H1 (cell line): ENCODE measurements at regions not wholly inside any gene's neighbourhood (a gene's known extent, or its start where the extent isn't known, plus 50 kb on each side); places are given as distances from the start of the nearest gene placed in this dataset.

ENCODE experiments used
- CTCF ChIA-PET: fragments of 300-600 bp; sonication (Branson Sonifier 250); formaldehyde crosslinking; loops from one replicate; lab custom pipeline; 2021; ENCODE audit not compliant: partially characterized antibody; lab: Charles Lee
- POLR2A ChIA-PET: fragments of 300-600 bp; sonication (Branson Sonifier 250); formaldehyde crosslinking; loops from one replicate; lab custom pipeline; 2021; ENCODE audit warnings: inconsistent platforms; ENCODE audit not compliant: partially characterized antibody; lab: Charles Lee
- DNase-seq, 2 experiments: peaks; one replicate each; pipeline versions ENCODE4 v3.0.0 to v3.0.0-alpha.2; 2010 to 2022; ENCODE audit warnings: low spot score in 2 of 2, low read depth in 1 of 2, mixed read lengths in 1 of 2
- FAIRE-seq: peaks from 2 replicates; lab custom pipeline; 2011; peaks lifted over from hg19 to GRCh38; lab: Jason Lieb, UNC
- H2AFZ ChIP-seq: 2 replicates; pipeline ENCODE4 v1.8.1; 2012; ENCODE audit warnings: low read length, inconsistent platforms
- H2AK5ac ChIP-seq: 2 replicates; pipeline ENCODE4 v1.6.1; 2013; ENCODE audit warnings: low read depth, low read length
- H2BK120ac ChIP-seq: replicated peaks from 2 replicates; pipeline ENCODE3; 2013; ENCODE audit warnings: low read depth, low read length, inconsistent platforms
- H2BK12ac ChIP-seq: 2 replicates; pipeline ENCODE4 v1.6.1; 2013; ENCODE audit warnings: low read depth, low read length
- H2BK15ac ChIP-seq: 2 replicates; pipeline ENCODE4 v1.6.1; 2013; ENCODE audit warnings: low read length
- H2BK20ac ChIP-seq: 2 replicates; pipeline ENCODE4 v1.6.1; 2013; ENCODE audit warnings: low read length
- H2BK5ac ChIP-seq: 2 replicates; pipeline ENCODE4 v1.6.1; 2013; ENCODE audit warnings: low read depth, low read length
- H3K14ac ChIP-seq: 2 replicates; pipeline ENCODE4 v1.6.1; 2013; ENCODE audit warnings: inconsistent platforms; ENCODE audit not compliant: insufficient read length
- H3K18ac ChIP-seq: 2 replicates; pipeline ENCODE4 v1.6.1; 2013; ENCODE audit warnings: low read length; ENCODE audit errors: extremely low read depth
- H3K23ac ChIP-seq: 2 replicates; pipeline ENCODE4 v1.6.1; 2013; ENCODE audit warnings: inconsistent platforms; ENCODE audit not compliant: insufficient read length
- H3K23me2 ChIP-seq: 2 replicates; pipeline ENCODE4 v1.6.1; 2013; ENCODE audit warnings: low read depth, low read length
- H3K27ac ChIP-seq: 2 replicates; pipeline ENCODE4 v1.6.1; 2011; ENCODE audit warnings: low read depth, low read length, inconsistent platforms
- H3K27me3 ChIP-seq, 4 experiments: replicated peaks in 1 of 4; 1 replicate in 1 of 4; 2 replicates in 3 of 4; pipeline versions ENCODE4 v1.6.1 to v1.8.1; 2011 to 2013; ENCODE audit warnings: low read length in 3 of 4, mild to moderate bottlenecking in 3 of 4, inconsistent platforms in 2 of 4, mixed read lengths in 2 of 4, moderate library complexity in 1 of 4; ENCODE audit not compliant: control insufficient read depth in 3 of 4, insufficient read depth in 3 of 4; ENCODE audit errors: extremely low read depth in 1 of 4
- H3K36me3 ChIP-seq, 4 experiments: 2 replicates each; pipeline versions ENCODE4 v1.6.1 to v1.8.1; 2011 to 2013; ENCODE audit warnings: mild to moderate bottlenecking in 4 of 4, low read length in 3 of 4, moderate library complexity in 2 of 4, control low read depth in 1 of 4, inconsistent platforms in 1 of 4; ENCODE audit not compliant: insufficient read depth in 4 of 4, control insufficient read depth in 2 of 4
- H3K4ac ChIP-seq: replicated peaks from 2 replicates; pipeline ENCODE3; 2013; ENCODE audit warnings: low read length, low read depth, mixed read lengths, inconsistent platforms; ENCODE audit not compliant: insufficient read length
- H3K4me1 ChIP-seq, 4 experiments: replicated peaks in 1 of 4; 1 replicate in 1 of 4; 2 replicates in 3 of 4; pipeline versions ENCODE4 v1.6.1 to v1.8.1; 2011 to 2013; ENCODE audit warnings: low read length in 3 of 4, inconsistent platforms in 2 of 4, mixed read lengths in 1 of 4; ENCODE audit not compliant: insufficient read depth in 4 of 4, control insufficient read depth in 3 of 4
- H3K4me2 ChIP-seq, 2 experiments: 2 replicates each; pipeline versions ENCODE4 v1.6.1 to v1.8.1; 2011 to 2013; ENCODE audit warnings: low read depth in 2 of 2, low read length in 2 of 2, control low read depth in 1 of 2, inconsistent platforms in 1 of 2, mild to moderate bottlenecking in 1 of 2; ENCODE audit not compliant: insufficient read depth in 1 of 2
- H3K4me3 ChIP-seq, 4 experiments: fragments of 200-600, 300-600 bp in 1 of 4; sonication (generic), shearing (Covaris generic), sonication (Bioruptor Twin) in 1 of 4; 2 replicates each; pipeline versions ENCODE4 v1.5.1 to v1.8.1; 2011 to 2016; ENCODE audit warnings: low read length in 4 of 4, low read depth in 3 of 4, control low read depth in 2 of 4, inconsistent platforms in 2 of 4, mild to moderate bottlenecking in 2 of 4, mixed read lengths in 1 of 4, moderate library complexity in 1 of 4; ENCODE audit not compliant: insufficient read depth in 2 of 4; ENCODE audit errors: extremely low read depth in 1 of 4
- H3K56ac ChIP-seq: replicated peaks from 2 replicates; pipeline ENCODE3; 2013; ENCODE audit warnings: low read depth, mild to moderate bottlenecking, mixed read lengths, low read length, inconsistent platforms; ENCODE audit not compliant: insufficient read length
- H3K79me1 ChIP-seq: 2 replicates; pipeline ENCODE4 v1.6.1; 2013; ENCODE audit warnings: low read depth, low read length, control low read depth
- H3K79me2 ChIP-seq, 2 experiments: 2 replicates each; pipeline versions ENCODE4 v1.6.1 to v1.8.1; 2012 to 2013; ENCODE audit warnings: low read length in 2 of 2, mild to moderate bottlenecking in 2 of 2, inconsistent platforms in 1 of 2; ENCODE audit not compliant: insufficient read depth in 2 of 2, control insufficient read depth in 1 of 2
- H3K9ac ChIP-seq, 4 experiments: replicated peaks in 1 of 4; 1 replicate in 1 of 4; 2 replicates in 3 of 4; pipeline versions ENCODE4 v1.6.1 to v1.8.1; 2011 to 2013; ENCODE audit warnings: low read depth in 3 of 4, low read length in 3 of 4, control low read depth in 2 of 4, mild to moderate bottlenecking in 2 of 4, moderate library complexity in 2 of 4, inconsistent platforms in 1 of 4; ENCODE audit errors: extremely low read depth in 1 of 4
- H3K9me3 ChIP-seq, 2 experiments: 2 replicates each; pipeline versions ENCODE4 v1.6.1 to v1.8.1; 2012 to 2013; ENCODE audit warnings: mild to moderate bottlenecking in 2 of 2, moderate library complexity in 2 of 2, control low read depth in 1 of 2, inconsistent platforms in 1 of 2, low read depth in 1 of 2, low read length in 1 of 2, mixed read lengths in 1 of 2; ENCODE audit not compliant: insufficient read depth in 2 of 2
- H4K20me1 ChIP-seq, 2 experiments: replicated peaks in 1 of 2; 2 replicates each; pipeline versions ENCODE3 to v1.8.1; 2011 to 2013; ENCODE audit warnings: inconsistent platforms in 2 of 2, low read length in 2 of 2, mild to moderate bottlenecking in 1 of 2; ENCODE audit not compliant: insufficient read depth in 2 of 2, control insufficient read depth in 1 of 2
- H4K5ac ChIP-seq: 2 replicates; pipeline ENCODE4 v1.6.1; 2013; ENCODE audit warnings: low read length, low read depth, mixed read lengths, inconsistent platforms; ENCODE audit not compliant: insufficient read length
- H4K8ac ChIP-seq: 2 replicates; pipeline ENCODE4 v1.8.0; 2013; ENCODE audit warnings: mild to moderate bottlenecking, moderate library complexity, low read length, inconsistent platforms; ENCODE audit not compliant: insufficient read depth; ENCODE audit errors: extremely low read depth
- H4K91ac ChIP-seq: replicated peaks from 2 replicates; pipeline ENCODE3; 2013; ENCODE audit warnings: low read length, mixed read lengths, inconsistent platforms; ENCODE audit not compliant: insufficient read length
- GABPA ChIP-seq: IDR thresholded peaks from 2 replicates; pipeline ENCODE4 v1.6.1; 2011; ENCODE audit warnings: mild to moderate bottlenecking, low read length, moderate library complexity, borderline replicate concordance; ENCODE audit not compliant: insufficient read depth
- POU5F1 ChIP-seq: IDR thresholded peaks from 2 replicates; pipeline ENCODE4 v1.6.1; 2011; ENCODE audit warnings: low read depth, mild to moderate bottlenecking, low read length, moderate library complexity
- SIX5 ChIP-seq: IDR thresholded peaks from 2 replicates; pipeline ENCODE4 v1.6.1; 2011; ENCODE audit warnings: mild to moderate bottlenecking, low read depth, low read length
- TEAD4 ChIP-seq: IDR thresholded peaks from 2 replicates; pipeline ENCODE4 v1.6.1; 2012; ENCODE audit warnings: low read depth, low read length, inconsistent platforms, mixed read lengths
- WGBS, 2 experiments: shearing (Covaris generic) in 1 of 2; methylation state at CpG; one replicate each; pipeline versions ENCODE4 v1.1.6 to v1.1.7; 2013 to 2015; ENCODE audit warnings: low lambda C conversion rate in 2 of 2, mixed read lengths in 2 of 2, inconsistent platforms in 1 of 2, low coverage in 1 of 2, missing lambda C conversion rate in 1 of 2; ENCODE audit not compliant: insufficient replicate concordance in 2 of 2, insufficient coverage in 1 of 2, insufficient read length in 1 of 2; ENCODE audit errors: extremely low coverage in 1 of 2, missing lambda C conversion rate in 1 of 2; 5-methylcytosine and 5-hydroxymethylcytosine counted together

GRCh38 chr7:50851891-50852290, 69.2 kb upstream of the GRB10 start:
- WGBS, 2 experiments = 84% methylated on average over 6 of the region's 6 CpGs; no CpG with 5 or more reads in 1 of the 2 experiments
- Histone ChIP-seq H3K79me1 (no peaks in the 10 kb centered on the region), H2BK120ac (no peak overlapping the region), H3K23me2 (peaks cover 6% of the 10 kb centered on the region), H2BK15ac (0 out of 2 replicates have a peak overlapping the region, but pooled peaks have one; percentile 47), H2BK20ac (0 out of 2 replicates have a peak overlapping the region, but pooled peaks have one; percentile 21), H3K56ac (no peak overlapping the region), H3K4me1 (no peaks in the 10 kb centered on the region), H3K18ac (no peak overlapping the region), H3K4ac (no peak overlapping the region), H2AK5ac (no peak overlapping the region), H2BK5ac (no peak overlapping the region), H4K91ac (no peak overlapping the region), H4K5ac (no peak overlapping the region), H3K14ac (no peak overlapping the region), H4K20me1 (peaks cover 0 to 3% of the 10 kb centered on the region in 2 experiments), H2AFZ (no peak overlapping the region), H3K79me2 (no peaks in the 10 kb centered on the region), H3K36me3 (no peaks in the 10 kb centered on the region), H3K23ac (no peak overlapping the region), H3K9me3 (no peaks in the 10 kb centered on the region), H3K27ac (no peak overlapping the region), H3K9ac (no peak overlapping the region), H4K8ac (no peak overlapping the region), H3K4me2 (no peak overlapping the region), H2BK12ac (no peak overlapping the region), H3K4me3 (no peak overlapping the region), H3K27me3 (peaks cover 0 to 2% (median 0%) of the 10 kb centered on the region in 4 experiments; a peak in 2 of 7 replicates)
- CTCF ChIA-PET = interaction anchor here (1.0 kb wide), 1 partner anchor 207 kb away, joined by 4 read pairs; no protein-coding TSS in a partner anchor
- DNase-seq (no peak), FAIRE-seq (no peak)
- POLR2A ChIA-PET = no interaction called here
- TF ChIP-seq SIX5 (no peak), TEAD4 (no peak), GABPA (no peak), POU5F1 (no peak)
